Esophagus squamous epithelium (tissue), 4 donors: ENCODE measurements at regions not wholly inside any gene's neighbourhood (a gene's known extent, or its start where the extent isn't known, plus 50 kb on each side); places are given as distances from the start of the nearest gene placed in this dataset.

Experiments
- CTCF ChIP-seq, 6 experiments: fragments of 450-650 bp in 4 of 6; fragments of 200-600 bp in 2 of 6; sonication (generic) in 2 of 6; IDR thresholded peaks; one replicate each; pipeline ENCODE4 v1.5.1; 2016 to 2019; ENCODE audit warnings: antibody characterized with exemption in 6 of 6, mild to moderate bottlenecking in 4 of 6, moderate library complexity in 4 of 6
- POLR2A ChIP-seq, 4 donors: fragments of 450-650 bp; IDR thresholded peaks; one replicate each; pipeline ENCODE4 v1.6.1; 2017; ENCODE audit warnings: antibody characterized with exemption in 4 of 4, mild to moderate bottlenecking in 4 of 4, moderate library complexity in 3 of 4

- TF ChIP-seq CTCF (IDR thresholded peaks at IDR 0.05) (no peak), POLR2A (IDR thresholded peaks at IDR 0.05) (no peak)
Measured at GRCh38 chr13:87538366-87539052, 132.7 kb upstream of the SLITRK5 start.
